ENCODE measurements at regions not wholly inside any gene's neighbourhood (a gene's known extent, or its start where the extent isn't known, plus 50 kb on each side); places are given as distances from the start of the nearest gene placed in this dataset.
A peak's percentile ranks its signal among the peaks of the same experiment; 100 is the strongest.

DNA sequence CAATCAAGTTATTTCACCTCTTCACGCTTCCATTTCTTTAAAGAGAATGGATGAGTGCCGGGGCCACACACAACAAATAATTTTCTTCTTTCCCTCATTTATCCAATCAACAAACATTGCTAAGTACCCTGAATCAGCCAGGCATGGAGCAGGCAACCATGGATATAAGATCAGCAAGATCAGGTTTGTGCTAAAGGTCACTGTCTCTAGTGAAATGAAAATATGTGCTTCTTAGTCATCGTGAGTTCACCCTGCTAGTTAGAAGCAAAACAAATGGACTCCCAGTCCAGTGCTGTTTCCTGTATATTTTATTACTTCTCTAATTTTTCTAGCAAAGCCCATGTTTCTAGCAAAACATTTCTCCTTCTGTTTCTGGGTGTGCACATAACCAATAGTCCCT lies 629.2 kb downstream of the BNC2 start:
- ATAC-seq (ENCODE audit: low FRiP score) (peak; percentile 16), DNase-seq (ENCODE audit: low spot score) (no peak)
- TF ChIP-seq, protein P1, sequence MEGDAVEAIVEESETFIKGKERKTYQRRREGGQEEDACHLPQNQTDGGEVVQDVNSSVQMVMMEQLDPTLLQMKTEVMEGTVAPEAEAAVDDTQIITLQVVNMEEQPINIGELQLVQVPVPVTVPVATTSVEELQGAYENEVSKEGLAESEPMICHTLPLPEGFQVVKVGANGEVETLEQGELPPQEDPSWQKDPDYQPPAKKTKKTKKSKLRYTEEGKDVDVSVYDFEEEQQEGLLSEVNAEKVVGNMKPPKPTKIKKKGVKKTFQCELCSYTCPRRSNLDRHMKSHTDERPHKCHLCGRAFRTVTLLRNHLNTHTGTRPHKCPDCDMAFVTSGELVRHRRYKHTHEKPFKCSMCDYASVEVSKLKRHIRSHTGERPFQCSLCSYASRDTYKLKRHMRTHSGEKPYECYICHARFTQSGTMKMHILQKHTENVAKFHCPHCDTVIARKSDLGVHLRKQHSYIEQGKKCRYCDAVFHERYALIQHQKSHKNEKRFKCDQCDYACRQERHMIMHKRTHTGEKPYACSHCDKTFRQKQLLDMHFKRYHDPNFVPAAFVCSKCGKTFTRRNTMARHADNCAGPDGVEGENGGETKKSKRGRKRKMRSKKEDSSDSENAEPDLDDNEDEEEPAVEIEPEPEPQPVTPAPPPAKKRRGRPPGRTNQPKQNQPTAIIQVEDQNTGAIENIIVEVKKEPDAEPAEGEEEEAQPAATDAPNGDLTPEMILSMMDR (IDR thresholded peaks at IDR 0.05): no peak

DNA sequence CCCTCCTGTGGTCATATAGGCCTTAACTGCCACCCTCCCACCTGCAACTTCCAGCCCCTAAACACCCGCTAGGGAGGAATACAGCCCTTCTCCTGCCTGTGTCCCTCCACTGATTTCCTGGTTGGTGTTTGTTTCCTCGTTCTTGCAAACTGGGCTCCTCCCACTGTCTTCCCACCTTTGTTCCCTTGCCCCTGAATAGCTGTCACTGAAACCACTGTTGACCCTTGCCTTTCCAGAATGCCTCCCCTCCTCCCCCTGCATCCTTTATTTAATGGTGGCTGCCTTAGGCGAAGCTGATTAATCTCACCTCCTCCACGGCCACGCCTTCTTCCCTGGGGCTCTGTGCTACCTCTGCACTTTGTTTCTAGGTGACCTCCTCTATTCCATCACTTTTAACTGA lies 626.7 kb downstream of the BNC2 start:
- TF ChIP-seq, protein P1 (IDR thresholded peaks at IDR 0.05): no peak
- ATAC-seq (ENCODE audit: low FRiP score) (no peak), DNase-seq (ENCODE audit: low spot score) (no peak)

- ATAC-seq (ENCODE audit: low FRiP score): no peak
- no peak for DNase-seq (ENCODE audit: low spot score)
- TF ChIP-seq, protein P1 (IDR thresholded peaks at IDR 0.05): no peak
Measured at GRCh38 chr9:16245756-16246440, 624.6 kb downstream of the BNC2 start.

DNA sequence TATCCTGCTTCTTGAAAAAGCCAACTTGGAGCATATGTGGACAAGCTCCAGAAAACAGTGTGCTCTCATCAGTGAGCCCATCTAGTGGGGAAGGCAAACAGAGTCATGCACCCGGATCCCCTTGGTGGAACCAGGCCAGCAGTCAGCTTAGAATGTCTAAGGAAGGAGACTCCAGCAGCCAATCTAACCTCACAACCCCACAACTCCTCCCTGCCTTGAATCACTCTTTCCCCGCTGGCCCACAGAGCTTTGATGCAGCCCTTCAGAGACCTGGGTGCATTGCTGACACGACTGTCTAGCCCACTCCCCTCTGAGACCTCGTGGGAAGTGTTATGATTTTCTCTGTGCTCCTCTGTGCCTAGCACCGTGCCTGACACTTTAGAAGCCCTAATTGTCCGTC lies 623.7 kb downstream of the BNC2 start:
- TF ChIP-seq, protein P1 (IDR thresholded peaks at IDR 0.05): no peak
- ATAC-seq (ENCODE audit: low FRiP score) (no peak), DNase-seq (ENCODE audit: low spot score) (no peak)

- DNase-seq (ENCODE audit: low spot score) (no peak), ATAC-seq (ENCODE audit: low FRiP score) (no peak)
- TF ChIP-seq, protein P1 (IDR thresholded peaks at IDR 0.05): no peak
Measured at GRCh38 chr9:16247188-16247875, 623.1 kb downstream of the BNC2 start.

DNA sequence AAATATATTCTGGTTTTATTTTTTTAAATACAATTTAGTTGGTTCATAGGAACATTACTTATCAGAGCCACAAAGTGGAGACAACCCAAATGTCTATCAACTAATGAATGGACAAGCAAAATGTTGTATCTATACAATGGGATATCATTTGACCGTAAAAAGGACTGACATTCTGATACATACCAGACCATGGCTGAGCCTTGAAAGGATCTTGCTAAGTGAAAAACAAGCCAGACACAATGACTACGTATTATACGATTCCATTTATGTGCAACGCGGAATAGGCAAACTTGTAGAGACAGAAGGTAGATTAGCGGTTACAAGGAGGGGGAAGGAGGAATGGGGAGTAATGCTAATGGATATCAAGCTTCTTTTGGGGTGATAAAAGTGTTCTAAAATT lies 621.6 kb downstream of the BNC2 start:
- TF ChIP-seq, protein P1 (IDR thresholded peaks at IDR 0.05): no peak
- DNase-seq (ENCODE audit: low spot score): no peak
- ATAC-seq (ENCODE audit: low FRiP score): no peak

DNA sequence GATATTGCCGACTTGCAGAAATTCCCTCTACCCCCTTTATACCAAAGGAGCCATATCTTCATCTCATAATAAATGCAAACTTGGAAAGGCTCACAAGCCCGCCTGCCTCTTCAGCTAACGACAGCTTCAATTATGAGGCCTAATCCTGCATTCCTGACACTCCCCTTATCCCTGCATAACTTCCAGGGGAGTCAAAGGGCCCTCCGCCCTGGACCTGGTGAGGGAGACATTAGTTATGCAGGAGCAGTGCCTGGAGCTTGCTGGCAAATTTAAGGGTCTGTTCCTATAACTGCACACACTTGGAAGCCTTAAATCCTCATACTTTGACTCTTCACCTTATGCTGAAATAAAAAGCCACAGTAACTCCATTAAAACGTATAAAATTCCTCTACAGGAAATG lies 617.9 kb downstream of the BNC2 start:
- ATAC-seq (ENCODE audit: low FRiP score) (peak; percentile 58), DNase-seq (ENCODE audit: low spot score) (no peak)
- TF ChIP-seq, protein P1 (IDR thresholded peaks at IDR 0.05): no peak
